ENCODE measurements at regions not wholly inside any gene's neighbourhood (a gene's known extent, or its start where the extent isn't known, plus 50 kb on each side); places are given as distances from the start of the nearest gene placed in this dataset.

DNA sequence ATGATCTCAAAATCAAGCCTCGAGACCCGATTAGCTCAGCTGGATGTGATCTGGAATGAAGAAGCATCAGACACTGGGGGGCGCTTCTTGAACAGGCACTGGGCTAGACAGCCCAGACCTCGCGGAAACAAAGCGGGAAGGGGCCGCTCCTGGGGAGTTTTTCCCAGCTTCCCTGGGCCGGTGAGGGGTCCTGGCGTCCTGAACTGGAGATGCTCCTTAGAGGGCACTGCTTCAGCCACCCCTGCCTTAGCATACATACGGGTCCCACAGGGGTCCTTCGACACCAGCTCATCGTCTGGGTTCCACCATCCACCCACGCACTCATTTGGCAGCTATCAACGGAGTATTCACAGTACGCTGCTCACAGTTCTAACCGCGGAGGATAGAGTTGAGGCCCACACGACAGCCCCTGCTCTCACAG, 146.7 kb downstream of the TSN start:
- Histone ChIP-seq H2AFZ (ENCODE audit: low read depth, low read length) (peak overlapping the region; percentile 83), H3K9me3 (replicated peaks; ENCODE audit: control insufficient read depth, insufficient read depth, low read depth, low read length) (no peaks in the 10 kb centered on the region), H3K27me3 (ENCODE audit: control insufficient read depth in 2 of 2, insufficient read depth in 2 of 2, low read length in 2 of 2) (peaks cover 0 to 26% of the 10 kb centered on the region in 2 experiments; a peak in 2 of 5 replicates), H3K4me2 (ENCODE audit: insufficient read depth, low read length) (peak overlapping the region; percentile 73), H3K4me1 (replicated peaks in 1 of 2; ENCODE audit: control insufficient read depth in 2 of 2, insufficient read depth in 2 of 2, low read length in 2 of 2) (peaks cover 0 to 10% of the 10 kb centered on the region in 2 experiments; a peak in 2 of 5 replicates), H3K9me1 (ENCODE audit: control insufficient read depth, insufficient read depth, low read length) (no peaks in the 10 kb centered on the region), H3K27ac (ENCODE audit: extremely low read depth, low read depth, low read length) (no peak overlapping the region), H4K20me1 (replicated peaks; ENCODE audit: control insufficient read depth, insufficient read depth, low read length) (0 out of 2 replicates have a peak, but pooled peaks cover 2% of the 10 kb centered on the region), H3K36me3 (ENCODE audit: control insufficient read depth, insufficient read depth, low read length) (no peaks in the 10 kb centered on the region), H3K4me3 (peak overlapping the region; percentile 29), H3K79me2 (ENCODE audit: control insufficient read depth, insufficient read depth, low read length) (no peaks in the 10 kb centered on the region), H3K9ac (ENCODE audit: insufficient read depth in 1 of 2, low read depth in 2 of 2, low read length in 2 of 2) (peak overlapping the region; percentile 54 to 82; a peak in 3 of 4 replicates)
- DNase-seq (ENCODE audit: extremely low read depth in 1 of 4, low spot score in 3 of 4), result peak; percentile 65 to 76 (median 71)
- no TSS peak for BruUV-seq (replicated peaks)
- intact Hi-C loops (cut with micrococcal nuclease) (loop anchor here (5.0 kb wide), 1 partner anchor 70 kb away; no protein-coding TSS in a partner anchor), in situ Hi-C loops (cut with MboI) (no loop called here)
- FAIRE-seq, result peak; percentile 79
- under 1% methylated on average over 18 of the region's 18 CpGs for WGBS (ENCODE audit: insufficient coverage, low coverage, missing lambda C conversion rate)
- CTCF ChIA-PET (ENCODE audit: low intra/inter-chr PET ratio), result no interaction called here
- POLR2A ChIA-PET, result interaction anchor here (0.6 to 1.0 kb wide), 4 partner anchors 20 to 249 kb away, joined by 3 to 4 read pairs (median 3); no protein-coding TSS in a partner anchor
- ATAC-seq, result peak; percentile 80
- TF ChIP-seq DIDO1 (tag; IDR thresholded peaks at IDR 0.05; ENCODE audit: low read depth) (peak; percentile 62), KDM4B (IDR thresholded peaks at IDR 0.05; ENCODE audit: borderline replicate concordance in 2 of 2, low read depth in 1 of 2) (no peak), RCOR1 (IDR thresholded peaks at IDR 0.05; ENCODE audit: borderline replicate concordance in 1 of 2, low read depth in 2 of 2, low read length in 2 of 2) (peak in 1 of 2 experiments; percentile 38; a peak in 1 of 4 replicates)
- TF ChIP-seq, protein P1, sequence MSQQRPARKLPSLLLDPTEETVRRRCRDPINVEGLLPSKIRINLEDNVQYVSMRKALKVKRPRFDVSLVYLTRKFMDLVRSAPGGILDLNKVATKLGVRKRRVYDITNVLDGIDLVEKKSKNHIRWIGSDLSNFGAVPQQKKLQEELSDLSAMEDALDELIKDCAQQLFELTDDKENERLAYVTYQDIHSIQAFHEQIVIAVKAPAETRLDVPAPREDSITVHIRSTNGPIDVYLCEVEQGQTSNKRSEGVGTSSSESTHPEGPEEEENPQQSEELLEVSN (IDR thresholded peaks at IDR 0.05; ENCODE audit: borderline replicate concordance in 1 of 2, extremely low read depth in 1 of 2, insufficient read depth in 1 of 2, insufficient read length in 1 of 2, low read depth in 1 of 2, low read length in 1 of 2, poor library complexity in 1 of 2, severe bottlenecking in 1 of 2), result peak; percentile 31 to 41
- TF ChIP-seq, protein P2, sequence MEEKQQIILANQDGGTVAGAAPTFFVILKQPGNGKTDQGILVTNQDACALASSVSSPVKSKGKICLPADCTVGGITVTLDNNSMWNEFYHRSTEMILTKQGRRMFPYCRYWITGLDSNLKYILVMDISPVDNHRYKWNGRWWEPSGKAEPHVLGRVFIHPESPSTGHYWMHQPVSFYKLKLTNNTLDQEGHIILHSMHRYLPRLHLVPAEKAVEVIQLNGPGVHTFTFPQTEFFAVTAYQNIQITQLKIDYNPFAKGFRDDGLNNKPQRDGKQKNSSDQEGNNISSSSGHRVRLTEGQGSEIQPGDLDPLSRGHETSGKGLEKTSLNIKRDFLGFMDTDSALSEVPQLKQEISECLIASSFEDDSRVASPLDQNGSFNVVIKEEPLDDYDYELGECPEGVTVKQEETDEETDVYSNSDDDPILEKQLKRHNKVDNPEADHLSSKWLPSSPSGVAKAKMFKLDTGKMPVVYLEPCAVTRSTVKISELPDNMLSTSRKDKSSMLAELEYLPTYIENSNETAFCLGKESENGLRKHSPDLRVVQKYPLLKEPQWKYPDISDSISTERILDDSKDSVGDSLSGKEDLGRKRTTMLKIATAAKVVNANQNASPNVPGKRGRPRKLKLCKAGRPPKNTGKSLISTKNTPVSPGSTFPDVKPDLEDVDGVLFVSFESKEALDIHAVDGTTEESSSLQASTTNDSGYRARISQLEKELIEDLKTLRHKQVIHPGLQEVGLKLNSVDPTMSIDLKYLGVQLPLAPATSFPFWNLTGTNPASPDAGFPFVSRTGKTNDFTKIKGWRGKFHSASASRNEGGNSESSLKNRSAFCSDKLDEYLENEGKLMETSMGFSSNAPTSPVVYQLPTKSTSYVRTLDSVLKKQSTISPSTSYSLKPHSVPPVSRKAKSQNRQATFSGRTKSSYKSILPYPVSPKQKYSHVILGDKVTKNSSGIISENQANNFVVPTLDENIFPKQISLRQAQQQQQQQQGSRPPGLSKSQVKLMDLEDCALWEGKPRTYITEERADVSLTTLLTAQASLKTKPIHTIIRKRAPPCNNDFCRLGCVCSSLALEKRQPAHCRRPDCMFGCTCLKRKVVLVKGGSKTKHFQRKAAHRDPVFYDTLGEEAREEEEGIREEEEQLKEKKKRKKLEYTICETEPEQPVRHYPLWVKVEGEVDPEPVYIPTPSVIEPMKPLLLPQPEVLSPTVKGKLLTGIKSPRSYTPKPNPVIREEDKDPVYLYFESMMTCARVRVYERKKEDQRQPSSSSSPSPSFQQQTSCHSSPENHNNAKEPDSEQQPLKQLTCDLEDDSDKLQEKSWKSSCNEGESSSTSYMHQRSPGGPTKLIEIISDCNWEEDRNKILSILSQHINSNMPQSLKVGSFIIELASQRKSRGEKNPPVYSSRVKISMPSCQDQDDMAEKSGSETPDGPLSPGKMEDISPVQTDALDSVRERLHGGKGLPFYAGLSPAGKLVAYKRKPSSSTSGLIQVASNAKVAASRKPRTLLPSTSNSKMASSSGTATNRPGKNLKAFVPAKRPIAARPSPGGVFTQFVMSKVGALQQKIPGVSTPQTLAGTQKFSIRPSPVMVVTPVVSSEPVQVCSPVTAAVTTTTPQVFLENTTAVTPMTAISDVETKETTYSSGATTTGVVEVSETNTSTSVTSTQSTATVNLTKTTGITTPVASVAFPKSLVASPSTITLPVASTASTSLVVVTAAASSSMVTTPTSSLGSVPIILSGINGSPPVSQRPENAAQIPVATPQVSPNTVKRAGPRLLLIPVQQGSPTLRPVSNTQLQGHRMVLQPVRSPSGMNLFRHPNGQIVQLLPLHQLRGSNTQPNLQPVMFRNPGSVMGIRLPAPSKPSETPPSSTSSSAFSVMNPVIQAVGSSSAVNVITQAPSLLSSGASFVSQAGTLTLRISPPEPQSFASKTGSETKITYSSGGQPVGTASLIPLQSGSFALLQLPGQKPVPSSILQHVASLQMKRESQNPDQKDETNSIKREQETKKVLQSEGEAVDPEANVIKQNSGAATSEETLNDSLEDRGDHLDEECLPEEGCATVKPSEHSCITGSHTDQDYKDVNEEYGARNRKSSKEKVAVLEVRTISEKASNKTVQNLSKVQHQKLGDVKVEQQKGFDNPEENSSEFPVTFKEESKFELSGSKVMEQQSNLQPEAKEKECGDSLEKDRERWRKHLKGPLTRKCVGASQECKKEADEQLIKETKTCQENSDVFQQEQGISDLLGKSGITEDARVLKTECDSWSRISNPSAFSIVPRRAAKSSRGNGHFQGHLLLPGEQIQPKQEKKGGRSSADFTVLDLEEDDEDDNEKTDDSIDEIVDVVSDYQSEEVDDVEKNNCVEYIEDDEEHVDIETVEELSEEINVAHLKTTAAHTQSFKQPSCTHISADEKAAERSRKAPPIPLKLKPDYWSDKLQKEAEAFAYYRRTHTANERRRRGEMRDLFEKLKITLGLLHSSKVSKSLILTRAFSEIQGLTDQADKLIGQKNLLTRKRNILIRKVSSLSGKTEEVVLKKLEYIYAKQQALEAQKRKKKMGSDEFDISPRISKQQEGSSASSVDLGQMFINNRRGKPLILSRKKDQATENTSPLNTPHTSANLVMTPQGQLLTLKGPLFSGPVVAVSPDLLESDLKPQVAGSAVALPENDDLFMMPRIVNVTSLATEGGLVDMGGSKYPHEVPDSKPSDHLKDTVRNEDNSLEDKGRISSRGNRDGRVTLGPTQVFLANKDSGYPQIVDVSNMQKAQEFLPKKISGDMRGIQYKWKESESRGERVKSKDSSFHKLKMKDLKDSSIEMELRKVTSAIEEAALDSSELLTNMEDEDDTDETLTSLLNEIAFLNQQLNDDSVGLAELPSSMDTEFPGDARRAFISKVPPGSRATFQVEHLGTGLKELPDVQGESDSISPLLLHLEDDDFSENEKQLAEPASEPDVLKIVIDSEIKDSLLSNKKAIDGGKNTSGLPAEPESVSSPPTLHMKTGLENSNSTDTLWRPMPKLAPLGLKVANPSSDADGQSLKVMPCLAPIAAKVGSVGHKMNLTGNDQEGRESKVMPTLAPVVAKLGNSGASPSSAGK (IDR thresholded peaks at IDR 0.05), result peak; percentile 41; the same call in 1 of the 2 replicates
